Upper lobe of left lung (tissue), 6 donors: ENCODE measurements at regions not wholly inside any gene's neighbourhood (a gene's known extent, or its start where the extent isn't known, plus 50 kb on each side); places are given as distances from the start of the nearest gene placed in this dataset.

ENCODE experiments used
- ATAC-seq, 2 donors: fragments of 200-7000 bp; cut with Tn5 transposase; one replicate each; pipeline ENCODE4 v1.9.1; 2022; ENCODE audit warnings: mild to moderate bottlenecking in 2 of 2, moderate library complexity in 2 of 2; ENCODE audit not compliant: low FRiP score in 2 of 2
- DNase-seq, 2 donors: peaks; one replicate each; pipeline ENCODE4 v3.0.0-alpha.2; 2019 to 2020
- H3K27ac ChIP-seq, 4 donors: fragments of 200-600 bp; sonication (generic); one replicate each; pipeline ENCODE4 v1.5.1; 2016 to 2019
- H3K27me3 ChIP-seq, 4 donors: fragments of 200-600 bp; sonication (generic); one replicate each; pipeline ENCODE4 v1.5.1; 2017 to 2019
- H3K36me3 ChIP-seq, 4 donors: fragments of 200-600 bp; sonication (generic); one replicate each; pipeline ENCODE4 v1.5.1; 2016 to 2019
- H3K4me1 ChIP-seq, 4 donors: fragments of 200-600 bp; sonication (generic); one replicate each; pipeline ENCODE4 v1.5.1; 2018 to 2019
- H3K4me3 ChIP-seq, 4 donors: fragments of 200-600 bp; sonication (generic); one replicate each; pipeline ENCODE4 v1.5.1; 2017 to 2019; ENCODE audit warnings: mild to moderate bottlenecking in 2 of 4, moderate library complexity in 1 of 4
- H3K9me3 ChIP-seq, 4 donors: fragments of 200-600 bp; sonication (generic); one replicate each; pipeline ENCODE4 v1.5.1; 2018 to 2019
- CTCF ChIP-seq, 6 experiments: fragments of 450-650 bp in 4 of 6; fragments of 200-600 bp in 2 of 6; sonication (generic) in 2 of 6; IDR thresholded peaks; one replicate each; pipeline ENCODE4 v1.5.1; 2016 to 2019; ENCODE audit warnings: antibody characterized with exemption in 6 of 6
- EP300 ChIP-seq, 4 donors: sonication (generic); formaldehyde crosslinking; IDR thresholded peaks; one replicate each; pipeline ENCODE4 v1.5.1; 2017; ENCODE audit warnings: antibody characterized with exemption in 4 of 4, control low read depth in 2 of 4
- WGBS, 2 donors: methylation state at CpG; one replicate each; pipeline ENCODE4 v1.1.5; 2017 to 2018; 5-methylcytosine and 5-hydroxymethylcytosine counted together
- donor health status: DM: no; HTN: no; CAD: no; lungs with moderate emphysema.
- donor health status: DM: no; HTN: yes; CAD: no; lungs with severe emphysema.

GRCh38 chr1:97017895-97018294 is 296.3 kb downstream of the PTBP2 start:
- ATAC-seq (no peak), DNase-seq (no peak)
- no peak for TF ChIP-seq EP300 (IDR thresholded peaks at IDR 0.05)
- TF ChIP-seq CTCF (IDR thresholded peaks at IDR 0.05), result no peak
- Histone ChIP-seq H3K27ac (no peak overlapping the region), H3K27me3 (no peaks in the 10 kb centered on the region), H3K4me3 (no peak overlapping the region), H3K4me1 (no peaks in the 10 kb centered on the region), H3K9me3 (no peaks in the 10 kb centered on the region), H3K36me3 (no peaks in the 10 kb centered on the region)
- WGBS, 2 donors, result 68 to 71% methylated on average over 2 of the region's 2 CpGs
